ENCODE measurements at regions not wholly inside any gene's neighbourhood (a gene's known extent, or its start where the extent isn't known, plus 50 kb on each side); places are given as distances from the start of the nearest gene placed in this dataset.

- TF ChIP-seq CTCF (IDR thresholded peaks at IDR 0.05) = no peak
- TF ChIP-seq POLR2A (IDR thresholded peaks at IDR 0.05) = no peak
These were observed 172.6 kb upstream of the HMCN1 start for GRCh38 chr1:185561629-185562028.
